DND-41 (cell line): ENCODE measurements at regions not wholly inside any gene's neighbourhood (a gene's known extent, or its start where the extent isn't known, plus 50 kb on each side); places are given as distances from the start of the nearest gene placed in this dataset.
"Not testable (repeated sequence)": the region's sequence is repeated elsewhere in the genome, so short reads cannot be mapped to it uniquely, and the experiment has no call there.

Source experiments
- ATAC-seq: fragments of 200-7000 bp; cut with Tn5 transposase; 3 replicates; pipeline ENCODE4 v1.9.1; 2021; ENCODE audit warnings: low read depth; ENCODE audit not compliant: insufficient read depth
- DNase-seq: peaks from one replicate; pipeline ENCODE4 v3.0.0-alpha.2; 2020
- H2AFZ ChIP-seq: 2 replicates; pipeline ENCODE4 v1.6.0; 2012; ENCODE audit warnings: low read depth, low read length
- H3K27ac ChIP-seq: 2 replicates; pipeline ENCODE4 v1.5.1; 2012; ENCODE audit warnings: low read length, inconsistent platforms
- H3K27me3 ChIP-seq: fragments of 200-600 bp; sonication (generic); 2 replicates; pipeline ENCODE4 v1.6.0; 2012; ENCODE audit warnings: low read length, mild to moderate bottlenecking, inconsistent platforms; ENCODE audit not compliant: insufficient read depth, poor library complexity
- H3K36me3 ChIP-seq: 2 replicates; pipeline ENCODE4 v1.5.1; 2012; ENCODE audit warnings: low read length, inconsistent platforms; ENCODE audit not compliant: insufficient read depth
- H3K4me1 ChIP-seq: 2 replicates; pipeline ENCODE4 v1.5.1; 2012; ENCODE audit warnings: mild to moderate bottlenecking, low read length; ENCODE audit not compliant: insufficient read depth
- H3K4me2 ChIP-seq: 2 replicates; pipeline ENCODE4 v1.6.0; 2012; ENCODE audit warnings: mild to moderate bottlenecking, moderate library complexity, low read length, inconsistent platforms; ENCODE audit not compliant: insufficient read depth
- H3K4me3 ChIP-seq, 2 experiments: fragments of 200-600 bp in 1 of 2; shearing (Covaris generic) in 1 of 2; 2 replicates each; pipeline ENCODE4 v1.5.1; 2012 to 2016; ENCODE audit warnings: inconsistent platforms in 2 of 2, low read length in 2 of 2, mild to moderate bottlenecking in 2 of 2, low read depth in 1 of 2, moderate library complexity in 1 of 2
- H3K79me2 ChIP-seq: 2 replicates; pipeline ENCODE4 v1.6.0; 2012; ENCODE audit warnings: low read length, inconsistent platforms; ENCODE audit not compliant: insufficient read depth
- H3K9ac ChIP-seq: 2 replicates; pipeline ENCODE4 v1.6.0; 2012; ENCODE audit warnings: low read depth, mild to moderate bottlenecking, inconsistent platforms, low read length, moderate library complexity
- H3K9me3 ChIP-seq: 2 replicates; pipeline ENCODE4 v1.5.1; 2012; ENCODE audit warnings: low read length, moderate library complexity, mild to moderate bottlenecking, inconsistent platforms; ENCODE audit not compliant: insufficient read depth, severe bottlenecking
- H4K20me1 ChIP-seq: 2 replicates; pipeline ENCODE4 v1.6.0; 2012; ENCODE audit warnings: low read length; ENCODE audit not compliant: insufficient read depth
- CTCF ChIP-seq: IDR thresholded peaks from 2 replicates; pipeline ENCODE4 v1.5.1; 2012; ENCODE audit warnings: borderline replicate concordance, low read length, moderate library complexity, mild to moderate bottlenecking; ENCODE audit not compliant: poor library complexity, severe bottlenecking; ENCODE audit errors: extremely low read depth
- EZH2 ChIP-seq: IDR thresholded peaks from 3 replicates; pipeline ENCODE4 v1.6.1; 2012; ENCODE audit warnings: borderline replicate concordance, low read depth, mild to moderate bottlenecking, moderate library complexity, low read length, inconsistent platforms; ENCODE audit not compliant: severe bottlenecking

GRCh38 chr9:88875400-88876120, 115.7 kb upstream of the S1PR3 start:
- Histone ChIP-seq H3K27ac (no peak overlapping the region), H3K4me1 (no peaks in the 10 kb centered on the region), H4K20me1 (no peaks in the 10 kb centered on the region), H3K4me3 (no peak overlapping the region), H3K9me3 (no peaks in the 10 kb centered on the region), H3K9ac (no peak overlapping the region), H3K27me3 (no peaks in the 10 kb centered on the region), H3K79me2 (no peaks in the 10 kb centered on the region), H2AFZ (no peak overlapping the region), H3K36me3 (no peaks in the 10 kb centered on the region), H3K4me2 (no peak overlapping the region)
- ATAC-seq (no peak), DNase-seq (no peak)
- TF ChIP-seq CTCF (no peak), EZH2 (no peak)

DNA sequence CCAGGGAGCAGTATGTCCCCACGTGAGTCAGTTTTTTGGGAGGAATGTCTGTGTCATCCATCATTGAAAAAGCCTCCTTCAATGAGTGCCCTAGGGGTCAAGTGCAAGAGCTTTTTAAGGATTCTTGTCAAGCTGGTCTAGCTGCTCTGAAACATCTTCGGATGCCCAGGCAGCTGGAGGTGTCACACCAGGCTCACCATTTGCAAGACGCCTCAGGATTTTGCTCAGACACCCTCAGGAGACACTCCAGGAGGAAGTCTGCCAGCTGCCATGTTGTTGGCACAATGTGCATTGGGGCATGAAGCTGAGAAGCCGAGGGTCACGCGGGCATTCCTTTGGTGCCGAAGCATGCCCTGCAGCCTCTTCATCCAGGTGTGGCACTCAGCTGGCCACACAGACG, 111.1 kb upstream of the S1PR3 start:
- Histone ChIP-seq H3K27ac (no peak overlapping the region), H3K36me3 (no peaks in the 10 kb centered on the region), H3K4me2 (no peak overlapping the region), H4K20me1 (no peaks in the 10 kb centered on the region), H3K4me3 (no peak overlapping the region), H3K4me1 (no peaks in the 10 kb centered on the region), H2AFZ (no peak overlapping the region), H3K27me3 (no peaks in the 10 kb centered on the region), H3K9ac (no peak overlapping the region), H3K9me3 (no peaks in the 10 kb centered on the region), H3K79me2 (no peaks in the 10 kb centered on the region)
- no peak for ATAC-seq
- TF ChIP-seq CTCF (no peak), EZH2 (no peak)
- no peak for DNase-seq

DNA sequence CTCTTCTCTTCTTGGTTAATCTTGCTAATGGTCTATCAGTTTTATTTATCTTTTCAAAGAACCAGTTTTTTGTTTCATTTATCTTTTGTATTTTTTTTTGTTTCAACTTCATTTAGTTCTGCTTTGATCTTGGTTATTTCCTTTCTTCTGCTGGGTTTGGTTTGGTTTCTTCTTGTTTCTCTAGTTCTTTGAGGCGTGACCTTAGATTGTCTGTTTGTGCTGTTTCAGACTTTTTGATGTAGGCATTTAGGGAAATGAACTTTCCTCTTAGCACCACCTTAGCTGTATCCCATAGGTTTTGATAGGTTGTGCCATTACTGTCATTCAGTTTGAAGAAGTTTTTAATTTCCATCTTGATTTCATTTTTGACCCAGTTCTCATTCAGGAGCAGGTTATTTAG, 107.0 kb upstream of the S1PR3 start:
- ATAC-seq, H3K79me2 ChIP-seq, H3K27ac ChIP-seq, H3K36me3 ChIP-seq, H3K4me3 ChIP-seq, H3K27me3 ChIP-seq, H3K4me2 ChIP-seq, H3K9me3 ChIP-seq, H3K4me1 ChIP-seq, H4K20me1 ChIP-seq, H3K9ac ChIP-seq, H2AFZ ChIP-seq, DNase-seq: not testable (repeated sequence)

DNA sequence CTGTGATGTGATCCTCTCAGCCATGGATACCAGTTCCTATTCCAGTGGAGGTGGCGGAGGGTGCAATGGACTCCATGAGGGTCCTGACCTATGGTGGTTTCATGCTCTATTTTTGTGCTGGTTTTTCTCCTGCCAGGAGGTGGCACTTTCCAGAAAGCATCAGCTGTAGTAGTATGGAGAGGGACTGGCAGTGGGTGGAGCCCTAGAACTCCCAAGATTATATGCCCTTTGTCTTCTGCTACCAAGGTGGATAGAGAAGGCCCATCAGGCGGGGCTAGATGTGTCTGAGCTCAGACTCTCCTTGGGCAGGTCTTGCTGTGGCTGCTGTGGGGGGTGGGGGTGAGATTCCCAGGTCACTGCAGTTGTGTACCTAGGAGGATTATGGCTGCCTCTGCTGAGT, 104.5 kb upstream of the S1PR3 start:
- ATAC-seq, H4K20me1 ChIP-seq, H2AFZ ChIP-seq, DNase-seq, H3K79me2 ChIP-seq, H3K9me3 ChIP-seq, H3K4me2 ChIP-seq, H3K36me3 ChIP-seq, H3K9ac ChIP-seq, H3K4me3 ChIP-seq, H3K27ac ChIP-seq, H3K4me1 ChIP-seq, H3K27me3 ChIP-seq: not testable (repeated sequence)
